Activated CD4-positive, alpha-beta T cell treated with anti-CD3 and anti-CD28 coated beads, Interleukin-2, amount 50 U/mL, for 1 hour (primary cell): ENCODE measurements at regions not wholly inside any gene's neighbourhood (a gene's known extent, or its start where the extent isn't known, plus 50 kb on each side); places are given as distances from the start of the nearest gene placed in this dataset.
"Not testable (repeated sequence)": the region's sequence is repeated elsewhere in the genome, so short reads cannot be mapped to it uniquely, and the experiment has no call there.

Source experiments
- DNase-seq: peaks from one replicate; pipeline ENCODE4 v3.0.0-alpha.2; 2020

DNA sequence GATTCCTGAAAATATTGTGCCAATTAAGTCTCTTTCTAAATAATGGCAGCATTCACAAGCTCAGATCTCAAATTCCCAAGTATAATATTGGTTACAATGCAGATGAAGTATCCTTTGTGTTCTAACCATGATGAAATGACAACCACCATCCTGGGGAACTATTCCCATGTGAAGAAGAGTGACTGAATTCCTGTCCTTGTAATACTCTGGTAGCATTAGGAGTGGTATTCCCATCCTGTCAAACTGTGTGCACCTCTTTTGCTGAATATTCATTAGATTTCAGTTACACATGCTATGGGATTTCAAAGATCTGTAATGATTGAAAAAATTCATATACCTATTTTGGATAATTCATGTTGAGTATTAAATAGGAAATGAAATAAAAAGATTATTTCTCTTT lies 86.1 kb upstream of the SMIM30 start:
- DNase-seq, result no peak

DNA sequence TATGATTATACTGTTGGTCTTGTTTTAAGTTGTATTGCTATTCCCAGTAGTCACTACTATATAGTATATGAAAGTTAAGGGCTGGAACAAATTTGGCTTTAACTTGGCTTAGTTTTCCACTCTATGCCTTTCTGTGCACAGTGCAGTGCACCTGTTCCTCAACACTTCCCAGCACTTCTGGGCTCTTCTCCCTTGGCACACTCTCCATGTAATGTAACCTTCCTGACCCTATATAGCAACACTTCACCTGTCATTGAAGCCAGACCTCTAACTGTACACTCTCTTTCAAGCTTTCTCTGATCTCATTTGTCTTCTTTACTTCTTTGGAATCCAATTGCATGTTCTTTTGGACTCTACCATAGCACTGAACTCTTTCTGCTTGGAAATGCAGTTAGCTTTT lies 83.9 kb upstream of the SMIM30 start:
- DNase-seq, result no peak

- DNase-seq, result no peak
These were observed 81.9 kb upstream of the SMIM30 start for GRCh38 chr7:113200281-113200680.

GRCh38 chr7:113199841-113200240 lies 81.5 kb upstream of the SMIM30 start:
- DNase-seq, result no peak

- no peak for DNase-seq
These were observed 80.8 kb upstream of the SMIM30 start for GRCh38 chr7:113199136-113199535.

- no peak for DNase-seq
These were observed 79.9 kb upstream of the SMIM30 start for GRCh38 chr7:113198226-113198625.

DNA sequence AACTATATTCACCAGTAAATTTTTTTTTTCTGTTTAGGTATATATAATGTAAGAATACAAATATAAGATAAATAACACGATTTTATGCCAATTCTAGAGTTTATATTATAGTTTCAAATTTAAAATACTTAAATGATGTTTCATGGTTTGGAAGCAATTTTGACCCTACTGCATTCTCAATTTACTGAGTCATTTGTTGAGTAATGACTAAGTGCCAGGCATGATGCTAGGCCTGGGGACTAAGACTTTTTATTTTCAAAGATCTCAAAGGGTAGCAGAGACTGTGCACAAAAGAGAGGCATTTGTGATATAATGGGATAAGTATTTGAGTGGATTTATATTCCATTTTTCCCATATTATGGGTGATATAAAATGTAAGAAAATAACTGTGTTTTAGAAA lies 78.9 kb upstream of the SMIM30 start:
- no peak for DNase-seq

DNA sequence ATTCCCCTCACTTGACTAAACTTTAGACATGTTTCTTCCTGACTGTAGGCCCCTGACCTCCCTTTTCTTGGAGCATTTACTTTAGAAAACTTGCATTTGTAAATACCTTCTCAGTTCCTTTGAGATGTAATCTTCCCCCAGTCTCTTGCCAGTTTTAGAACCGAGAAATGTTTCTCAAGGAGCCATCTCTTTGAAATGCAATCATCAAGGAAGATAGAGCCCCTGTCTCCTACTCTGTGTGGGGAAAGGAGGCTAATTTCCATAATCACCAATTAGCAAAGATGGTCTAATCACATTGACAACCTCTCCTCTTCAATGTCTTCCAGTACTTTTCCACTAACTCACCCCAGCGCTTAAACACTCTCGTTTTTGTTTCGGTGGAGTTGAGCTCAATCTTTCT lies 70.0 kb upstream of the SMIM30 start:
- no peak for DNase-seq

DNA sequence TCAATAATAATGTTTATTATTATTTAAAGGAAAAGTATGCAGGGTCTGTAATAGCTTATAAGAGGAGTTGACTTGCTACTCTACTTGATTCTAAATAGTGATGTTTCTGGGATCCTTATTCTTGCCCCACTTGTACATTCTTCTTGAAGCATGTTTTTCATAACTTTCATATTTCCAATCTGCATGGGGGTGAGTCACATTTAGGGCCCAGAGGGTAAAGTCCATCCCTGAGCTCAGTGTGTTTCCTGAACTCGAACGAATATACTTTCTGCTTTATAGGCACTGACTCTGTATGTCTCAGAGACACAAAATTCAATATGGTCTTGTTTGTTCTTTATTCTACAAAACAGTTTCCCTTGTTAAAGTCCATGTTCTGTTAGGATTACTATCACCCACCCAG lies 61.0 kb upstream of the SMIM30 start:
- DNase-seq, result no peak

- no peak for DNase-seq
These were observed 58.5 kb upstream of the SMIM30 start for GRCh38 chr7:113176836-113177235.

DNA sequence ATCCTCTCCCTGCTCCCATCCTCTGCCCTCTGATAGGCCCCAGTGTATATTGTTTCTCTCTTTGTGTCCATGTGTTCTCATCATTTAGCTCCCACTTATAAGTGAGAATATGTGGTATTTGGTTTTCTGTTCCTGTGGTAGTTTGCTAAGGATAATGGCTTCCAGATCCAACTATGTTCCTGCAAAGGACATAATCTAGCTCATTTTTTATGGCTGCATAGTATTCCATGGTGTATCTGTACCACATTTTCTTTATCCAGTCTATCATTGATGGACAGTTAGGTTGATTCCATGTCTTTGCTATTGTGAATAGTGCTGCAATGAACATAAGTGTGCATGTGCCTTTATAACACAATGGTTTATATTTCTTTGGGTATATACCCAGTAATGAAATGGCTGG lies 57.8 kb upstream of the SMIM30 start:
- not testable (repeated sequence) for DNase-seq

- DNase-seq, result no peak
These were observed 57.3 kb upstream of the SMIM30 start for GRCh38 chr7:113175525-113176104.

DNA sequence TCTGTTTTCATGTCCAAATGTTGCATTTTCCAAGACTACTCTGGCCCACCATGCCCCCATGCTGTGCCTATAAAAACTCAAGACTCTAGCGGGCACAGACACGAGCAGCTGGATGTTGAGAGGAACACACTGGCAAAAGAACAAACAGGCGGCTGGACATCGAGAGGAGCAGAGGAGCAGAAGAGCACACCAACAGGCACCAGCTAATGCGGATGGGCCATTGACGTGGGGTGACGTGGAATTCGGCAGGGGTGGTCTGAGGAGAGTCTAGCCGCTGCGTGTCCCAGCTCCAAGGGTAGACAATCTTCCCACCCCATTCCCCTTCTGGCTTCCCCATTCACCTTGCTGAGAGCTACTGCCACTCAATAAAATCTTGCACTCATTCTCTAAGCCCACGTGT lies 54.4 kb upstream of the SMIM30 start:
- DNase-seq, result no peak

- DNase-seq, result no peak
These were observed 52.2 kb upstream of the SMIM30 start for GRCh38 chr7:113170591-113170990.
